Loucy (cell line): ENCODE measurements at regions not wholly inside any gene's neighbourhood (a gene's known extent, or its start where the extent isn't known, plus 50 kb on each side); places are given as distances from the start of the nearest gene placed in this dataset.

Source experiments
- EZH2phosphoT487 ChIP-seq: fragments of 200-600 bp; IDR thresholded peaks from 2 replicates; pipeline ENCODE4 v1.6.1; 2018; ENCODE audit warnings: antibody characterized with exemption, mild to moderate bottlenecking, moderate library complexity, borderline replicate concordance
- TF ChIP-seq, protein P1 (sequence below): fragments of 200-600 bp; sonication (generic); conservative IDR thresholded peaks from 2 replicates; pipeline ENCODE4 v1.5.1; 2014; ENCODE audit warnings: mild to moderate bottlenecking, antibody characterized with exemption, low read length

DNA sequence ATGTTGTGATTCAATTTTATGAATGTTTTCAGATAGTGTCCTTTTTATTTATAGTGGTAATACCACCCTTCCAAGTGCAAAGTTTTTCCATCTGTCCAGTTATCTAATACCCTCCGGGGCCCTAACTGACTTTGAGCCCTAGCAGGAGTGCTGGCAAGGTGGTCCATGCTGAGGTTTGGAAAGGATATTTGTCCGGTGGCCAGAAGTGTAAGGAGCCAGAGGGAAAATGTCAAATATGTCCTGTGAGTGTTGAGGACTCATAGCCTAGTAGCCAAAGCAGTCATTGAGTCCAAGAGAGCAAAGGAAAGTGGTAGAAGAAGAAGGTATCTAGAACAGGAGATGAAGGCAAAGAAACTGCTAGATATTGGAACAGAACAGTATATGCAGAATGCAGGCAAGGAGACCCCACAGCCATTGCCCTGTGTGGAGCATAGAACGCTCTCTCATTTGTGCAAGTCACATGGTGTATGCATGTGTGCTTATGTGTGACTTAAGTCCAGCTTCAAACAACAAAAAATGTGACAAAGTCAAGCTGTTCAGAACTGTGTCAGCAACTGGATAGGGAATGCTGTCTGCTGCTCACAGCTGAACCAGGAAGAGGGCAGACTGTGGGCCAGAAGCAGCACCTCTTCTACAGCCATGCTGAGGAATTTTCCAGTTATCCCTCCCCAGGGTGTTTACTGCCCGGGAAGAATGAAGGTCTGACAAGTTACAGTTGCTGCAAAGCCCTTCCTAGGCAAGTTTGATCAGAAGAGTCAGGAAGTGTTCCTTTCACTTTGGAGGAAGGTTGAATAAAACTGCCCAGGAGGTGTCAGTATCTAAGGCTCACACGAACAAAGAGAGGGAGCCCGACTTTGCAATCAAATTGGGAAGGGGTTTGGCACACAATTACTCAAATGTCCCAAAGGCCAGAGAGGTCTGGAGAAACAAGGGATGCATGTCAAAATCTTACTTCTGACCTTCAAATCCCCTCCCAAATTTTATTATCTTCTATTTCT is 463.3 kb upstream of the DMAC1 start:
- TF ChIP-seq, protein P1, sequence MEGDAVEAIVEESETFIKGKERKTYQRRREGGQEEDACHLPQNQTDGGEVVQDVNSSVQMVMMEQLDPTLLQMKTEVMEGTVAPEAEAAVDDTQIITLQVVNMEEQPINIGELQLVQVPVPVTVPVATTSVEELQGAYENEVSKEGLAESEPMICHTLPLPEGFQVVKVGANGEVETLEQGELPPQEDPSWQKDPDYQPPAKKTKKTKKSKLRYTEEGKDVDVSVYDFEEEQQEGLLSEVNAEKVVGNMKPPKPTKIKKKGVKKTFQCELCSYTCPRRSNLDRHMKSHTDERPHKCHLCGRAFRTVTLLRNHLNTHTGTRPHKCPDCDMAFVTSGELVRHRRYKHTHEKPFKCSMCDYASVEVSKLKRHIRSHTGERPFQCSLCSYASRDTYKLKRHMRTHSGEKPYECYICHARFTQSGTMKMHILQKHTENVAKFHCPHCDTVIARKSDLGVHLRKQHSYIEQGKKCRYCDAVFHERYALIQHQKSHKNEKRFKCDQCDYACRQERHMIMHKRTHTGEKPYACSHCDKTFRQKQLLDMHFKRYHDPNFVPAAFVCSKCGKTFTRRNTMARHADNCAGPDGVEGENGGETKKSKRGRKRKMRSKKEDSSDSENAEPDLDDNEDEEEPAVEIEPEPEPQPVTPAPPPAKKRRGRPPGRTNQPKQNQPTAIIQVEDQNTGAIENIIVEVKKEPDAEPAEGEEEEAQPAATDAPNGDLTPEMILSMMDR: peak; percentile 19; the same call in 1 of the 2 replicates
- TF ChIP-seq EZH2phosphoT487: no peak
